PC-9 (cell line): ENCODE measurements at regions not wholly inside any gene's neighbourhood (a gene's known extent, or its start where the extent isn't known, plus 50 kb on each side); places are given as distances from the start of the nearest gene placed in this dataset.

ENCODE experiments used
- EZH2 ChIP-seq: fragments of 200-600 bp; sonication (generic); IDR thresholded peaks from 2 replicates; pipeline ENCODE4 v1.8.0; 2017; ENCODE audit warnings: antibody characterized with exemption, low read depth
- TF ChIP-seq, protein P1 (sequence below): fragments of 200-600 bp; sonication (generic); conservative IDR thresholded peaks from 2 replicates; pipeline ENCODE4 v1.6.1; 2017; ENCODE audit warnings: mixed run types, antibody characterized with exemption, mild to moderate bottlenecking, moderate library complexity

DNA sequence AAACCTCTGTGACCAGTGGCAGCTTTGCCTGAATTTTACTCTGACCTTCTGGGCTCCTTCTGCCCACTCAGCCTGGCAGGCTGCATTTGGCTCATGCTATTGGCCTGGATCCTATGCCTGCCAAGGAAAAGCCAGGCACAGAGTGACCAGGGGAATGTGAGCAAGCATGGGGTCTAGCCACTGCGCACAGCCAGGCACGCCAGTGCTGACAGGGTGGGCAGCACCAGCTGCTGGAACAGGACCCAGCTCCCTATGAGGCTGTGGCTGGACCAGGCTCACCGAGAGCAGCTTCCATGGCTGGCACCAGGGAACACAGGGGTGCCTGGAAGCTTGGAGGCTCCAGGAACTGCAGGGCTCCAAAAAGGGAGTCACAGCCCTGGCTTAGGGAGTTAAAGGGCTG lies 311.5 kb upstream of the SYT4 start:
- TF ChIP-seq, protein P1, sequence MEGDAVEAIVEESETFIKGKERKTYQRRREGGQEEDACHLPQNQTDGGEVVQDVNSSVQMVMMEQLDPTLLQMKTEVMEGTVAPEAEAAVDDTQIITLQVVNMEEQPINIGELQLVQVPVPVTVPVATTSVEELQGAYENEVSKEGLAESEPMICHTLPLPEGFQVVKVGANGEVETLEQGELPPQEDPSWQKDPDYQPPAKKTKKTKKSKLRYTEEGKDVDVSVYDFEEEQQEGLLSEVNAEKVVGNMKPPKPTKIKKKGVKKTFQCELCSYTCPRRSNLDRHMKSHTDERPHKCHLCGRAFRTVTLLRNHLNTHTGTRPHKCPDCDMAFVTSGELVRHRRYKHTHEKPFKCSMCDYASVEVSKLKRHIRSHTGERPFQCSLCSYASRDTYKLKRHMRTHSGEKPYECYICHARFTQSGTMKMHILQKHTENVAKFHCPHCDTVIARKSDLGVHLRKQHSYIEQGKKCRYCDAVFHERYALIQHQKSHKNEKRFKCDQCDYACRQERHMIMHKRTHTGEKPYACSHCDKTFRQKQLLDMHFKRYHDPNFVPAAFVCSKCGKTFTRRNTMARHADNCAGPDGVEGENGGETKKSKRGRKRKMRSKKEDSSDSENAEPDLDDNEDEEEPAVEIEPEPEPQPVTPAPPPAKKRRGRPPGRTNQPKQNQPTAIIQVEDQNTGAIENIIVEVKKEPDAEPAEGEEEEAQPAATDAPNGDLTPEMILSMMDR = no peak
- no peak for TF ChIP-seq EZH2
